WI38 (cell line): ENCODE measurements at regions not wholly inside any gene's neighbourhood (a gene's known extent, or its start where the extent isn't known, plus 50 kb on each side); places are given as distances from the start of the nearest gene placed in this dataset.
"Not testable (repeated sequence)": the region's sequence is repeated elsewhere in the genome, so short reads cannot be mapped to it uniquely, and the experiment has no call there.

Source experiments
- H3K4me3 ChIP-seq: 2 replicates; pipeline ENCODE4 v1.5.1; 2011; ENCODE audit warnings: low read depth, mild to moderate bottlenecking, control low read depth, low read length
- TF ChIP-seq, protein P1 (sequence below): IDR thresholded peaks from 2 replicates; pipeline ENCODE4 v1.5.1; 2012; ENCODE audit warnings: low read depth, mild to moderate bottlenecking, control low read depth, low read length

DNA sequence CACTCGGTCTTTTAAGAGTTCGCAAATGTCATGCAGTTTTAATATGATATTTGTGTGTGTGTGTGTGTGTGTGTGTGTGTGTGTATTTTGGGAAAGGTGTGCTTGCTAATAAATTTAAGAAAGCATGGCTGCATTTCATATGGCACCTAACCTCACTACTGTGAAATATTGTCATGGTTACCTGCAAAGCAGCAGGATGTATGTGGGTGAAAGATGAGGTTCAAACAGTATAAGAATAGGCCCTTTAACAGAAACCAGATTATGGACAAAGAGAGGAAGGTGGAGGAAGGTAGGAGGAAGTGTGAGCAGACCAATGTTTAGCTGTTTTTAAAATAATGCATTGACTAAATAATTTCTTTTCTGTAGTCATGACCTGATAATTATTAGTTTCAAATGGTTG, 73.5 kb upstream of the CACNA2D1 start:
- TF ChIP-seq, protein P1, sequence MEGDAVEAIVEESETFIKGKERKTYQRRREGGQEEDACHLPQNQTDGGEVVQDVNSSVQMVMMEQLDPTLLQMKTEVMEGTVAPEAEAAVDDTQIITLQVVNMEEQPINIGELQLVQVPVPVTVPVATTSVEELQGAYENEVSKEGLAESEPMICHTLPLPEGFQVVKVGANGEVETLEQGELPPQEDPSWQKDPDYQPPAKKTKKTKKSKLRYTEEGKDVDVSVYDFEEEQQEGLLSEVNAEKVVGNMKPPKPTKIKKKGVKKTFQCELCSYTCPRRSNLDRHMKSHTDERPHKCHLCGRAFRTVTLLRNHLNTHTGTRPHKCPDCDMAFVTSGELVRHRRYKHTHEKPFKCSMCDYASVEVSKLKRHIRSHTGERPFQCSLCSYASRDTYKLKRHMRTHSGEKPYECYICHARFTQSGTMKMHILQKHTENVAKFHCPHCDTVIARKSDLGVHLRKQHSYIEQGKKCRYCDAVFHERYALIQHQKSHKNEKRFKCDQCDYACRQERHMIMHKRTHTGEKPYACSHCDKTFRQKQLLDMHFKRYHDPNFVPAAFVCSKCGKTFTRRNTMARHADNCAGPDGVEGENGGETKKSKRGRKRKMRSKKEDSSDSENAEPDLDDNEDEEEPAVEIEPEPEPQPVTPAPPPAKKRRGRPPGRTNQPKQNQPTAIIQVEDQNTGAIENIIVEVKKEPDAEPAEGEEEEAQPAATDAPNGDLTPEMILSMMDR = no peak

DNA sequence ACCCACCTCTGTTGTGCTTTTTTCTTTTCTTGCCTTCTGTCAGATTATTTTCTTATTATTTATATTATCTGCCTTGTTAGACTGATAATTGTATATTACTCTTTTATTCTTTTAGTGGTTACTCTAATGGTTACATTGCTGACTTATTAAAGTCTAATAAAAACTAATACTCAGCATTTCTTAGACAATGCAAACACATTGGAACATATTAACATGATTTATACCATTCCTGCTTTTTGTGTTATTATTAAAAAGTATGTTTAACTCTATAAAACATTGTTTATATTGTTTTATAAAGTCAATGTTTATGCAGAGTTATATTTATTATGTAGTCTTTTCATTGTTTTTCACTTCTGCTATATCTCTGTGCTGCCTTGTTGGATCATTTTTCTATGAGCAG, 68.0 kb upstream of the CACNA2D1 start:
- TF ChIP-seq, protein P1 = no peak
- H3K4me3 ChIP-seq = no peak overlapping the region

More for the DNA sequence above, 73.5 kb upstream of the CACNA2D1 start:
- H3K4me3 ChIP-seq = no peak overlapping the region

DNA sequence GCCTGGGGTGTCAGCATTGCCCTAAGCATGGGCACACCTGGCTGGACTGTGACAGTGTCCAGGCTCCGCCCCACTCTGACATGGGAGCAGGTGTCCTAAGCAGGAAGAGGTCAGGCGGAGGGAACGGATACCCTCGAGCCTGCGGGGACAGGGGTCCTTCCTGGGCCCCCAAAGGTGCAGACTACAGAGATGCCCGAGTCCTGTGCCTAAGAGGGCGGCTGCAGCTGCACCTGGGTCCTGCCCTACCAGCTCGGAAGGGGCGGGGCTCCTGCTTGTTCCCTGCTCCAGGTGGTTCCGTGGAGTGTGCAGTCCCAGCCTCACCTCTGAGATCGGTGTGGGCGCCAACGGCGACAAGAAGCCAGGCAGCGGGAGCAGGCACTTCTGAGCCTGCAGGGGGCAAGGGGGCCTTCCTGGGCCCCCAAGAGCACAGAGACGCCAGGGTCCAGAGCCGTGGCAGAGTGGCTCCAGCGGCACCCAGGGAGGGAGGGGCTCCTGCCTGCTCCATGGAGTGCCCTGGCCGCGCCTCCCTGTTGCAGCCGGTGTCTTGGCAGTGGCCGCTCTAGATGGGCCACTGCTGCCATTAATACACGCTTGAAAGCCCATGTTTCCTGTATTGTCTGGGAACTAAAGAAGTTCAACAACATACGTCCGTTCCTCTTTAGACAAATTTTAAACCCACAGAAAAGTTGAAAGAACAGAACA, 64.5 kb upstream of the CACNA2D1 start:
- H3K4me3 ChIP-seq = no peak overlapping the region
- TF ChIP-seq, protein P1 = no peak

DNA sequence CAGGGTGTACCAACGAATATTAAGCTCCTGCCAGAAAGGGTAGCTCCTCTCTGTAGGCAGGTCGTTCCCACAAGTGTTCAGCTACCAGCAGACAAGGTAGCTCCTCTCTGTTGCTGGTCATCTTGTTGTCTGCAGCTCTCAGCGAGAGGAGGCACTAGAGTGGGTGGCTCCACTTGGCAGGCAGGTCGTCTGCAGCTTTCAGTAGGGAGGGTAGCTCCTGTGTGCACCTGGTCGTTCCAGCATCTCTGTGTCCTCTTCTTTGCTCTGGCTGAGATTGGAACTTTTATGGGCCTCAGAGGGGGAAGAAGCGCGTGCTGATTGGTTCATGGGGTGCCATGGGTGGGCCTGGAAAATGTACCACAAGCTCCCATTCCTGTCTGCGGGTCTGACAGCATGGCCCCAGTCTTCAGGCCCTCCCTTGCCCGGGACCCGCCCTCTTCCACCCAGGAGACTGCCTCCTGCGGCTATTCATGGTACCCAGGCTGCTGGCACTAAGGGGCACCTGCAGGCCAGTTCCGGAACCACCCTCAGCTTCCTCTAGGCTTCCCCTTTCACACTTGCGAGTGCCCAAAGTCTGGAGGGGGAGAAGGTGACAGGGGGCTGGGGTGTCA, 63.9 kb upstream of the CACNA2D1 start:
- H3K4me3 ChIP-seq = no peak overlapping the region
- TF ChIP-seq, protein P1 = no peak

DNA sequence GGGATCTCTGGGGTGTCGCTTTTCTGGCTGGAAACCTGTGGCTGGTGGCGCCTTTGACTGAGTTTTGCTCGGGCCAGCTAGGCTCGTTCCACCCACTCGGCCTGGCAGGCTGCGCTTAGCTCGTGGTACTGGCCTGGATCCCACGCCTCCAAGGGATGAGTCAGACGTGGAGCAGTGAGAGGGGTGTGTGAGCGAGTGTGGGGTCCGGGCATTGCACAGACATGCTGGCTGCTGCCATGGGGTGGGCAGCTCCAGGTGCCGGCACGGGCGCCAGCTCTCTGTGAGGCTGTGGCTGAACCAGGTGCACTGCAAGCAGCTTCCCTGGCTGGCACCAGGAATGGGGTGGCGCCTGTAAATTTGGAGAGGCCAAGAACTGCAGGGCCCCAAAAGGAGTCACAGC, 63.1 kb upstream of the CACNA2D1 start:
- no peak overlapping the region for H3K4me3 ChIP-seq
- TF ChIP-seq, protein P1 = no peak

DNA sequence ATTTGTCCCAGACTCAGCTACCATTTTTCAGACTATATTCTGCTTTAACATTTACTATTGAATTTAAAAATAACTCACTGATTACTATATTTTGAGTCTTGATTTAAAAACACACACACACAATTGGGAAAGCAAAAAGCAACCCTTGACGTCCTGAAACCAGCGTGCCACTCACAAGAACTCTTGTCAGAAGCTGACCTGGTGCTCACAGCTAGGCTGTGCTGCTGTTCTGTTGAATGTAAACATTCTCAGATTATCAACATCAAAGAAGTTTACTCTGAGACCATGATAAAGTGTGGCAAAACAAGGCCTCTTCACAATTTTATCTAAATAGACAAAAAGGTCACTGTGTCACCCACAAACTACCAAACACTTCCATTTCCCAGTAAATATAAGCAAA, 62.6 kb upstream of the CACNA2D1 start:
- H3K4me3 ChIP-seq = no peak overlapping the region
- TF ChIP-seq, protein P1 = no peak

DNA sequence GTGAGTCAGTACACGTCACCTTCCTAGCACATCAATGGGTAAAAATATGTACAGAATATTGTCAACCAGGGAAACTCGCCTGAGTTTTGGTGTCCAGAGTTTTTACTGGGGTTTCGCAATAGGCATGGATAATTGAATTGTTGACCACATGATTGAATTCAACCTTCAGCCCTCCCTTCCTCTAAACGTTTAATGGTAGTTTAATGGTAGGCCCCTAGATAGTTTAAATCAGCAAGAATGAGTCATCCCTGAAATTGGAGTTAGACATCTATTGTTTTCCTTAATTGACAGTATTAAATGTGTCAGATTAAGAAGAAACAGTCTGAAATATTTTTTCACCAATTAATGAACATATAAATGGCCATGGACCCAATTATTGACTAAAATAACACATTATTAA, 57.8 kb upstream of the CACNA2D1 start:
- no peak overlapping the region for H3K4me3 ChIP-seq
- TF ChIP-seq, protein P1 = no peak

DNA sequence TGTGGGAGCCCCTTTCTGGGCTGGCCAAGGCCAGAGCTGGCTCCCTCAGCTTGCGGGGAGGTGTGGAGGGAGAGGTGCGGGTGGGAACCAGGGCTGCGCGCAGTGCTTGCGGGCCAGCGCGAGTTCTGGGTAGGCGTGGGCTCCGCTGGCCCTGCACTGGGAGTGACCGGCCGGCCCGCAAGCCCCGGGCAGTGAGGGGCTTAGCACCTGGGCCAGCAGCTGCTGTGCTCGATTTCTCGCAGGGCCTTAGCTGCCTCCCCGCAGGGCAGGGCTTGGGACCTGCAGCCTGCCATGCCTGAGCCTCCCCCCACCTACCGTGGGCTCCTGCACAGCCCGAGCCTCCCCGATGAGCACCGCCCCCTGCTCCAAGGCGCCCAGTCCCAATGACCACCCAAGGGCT, 56.0 kb upstream of the CACNA2D1 start:
- H3K4me3 ChIP-seq = not testable (repeated sequence)
